NCI-H345 treated with DMSO at 0.1 percent for 48 hours (cell line): ENCODE measurements at regions not wholly inside any gene's neighbourhood (a gene's known extent, or its start where the extent isn't known, plus 50 kb on each side); places are given as distances from the start of the nearest gene placed in this dataset.
A peak's percentile ranks its signal among the peaks of the same experiment; 100 is the strongest.
"Not testable (repeated sequence)": the region's sequence is repeated elsewhere in the genome, so short reads cannot be mapped to it uniquely, and the experiment has no call there.

Experiments
- DNase-seq: peaks from one replicate; lab custom pipeline; 2025; ENCODE audit not compliant: unreplicated experiment; lab: John Stamatoyannopoulos, UW

GRCh38 chr1:185681034-185681633, 53.1 kb upstream of the HMCN1 start:
- DNase-seq, result peak; percentile 59

GRCh38 chr1:185680453-185680852, 53.7 kb upstream of the HMCN1 start:
- DNase-seq, result no peak

- no peak for DNase-seq
Observed at GRCh38 chr1:185679220-185679619, 55.0 kb upstream of the HMCN1 start.

- DNase-seq, result no peak
Observed at GRCh38 chr1:185676969-185677368, 57.2 kb upstream of the HMCN1 start.

- no peak for DNase-seq
Observed at GRCh38 chr1:185674201-185674600, 60.0 kb upstream of the HMCN1 start.

GRCh38 chr1:185672719-185673360, 61.4 kb upstream of the HMCN1 start:
- no peak for DNase-seq

GRCh38 chr1:185670187-185670627, 64.0 kb upstream of the HMCN1 start:
- peak; percentile 20 for DNase-seq

GRCh38 chr1:185668013-185668412, 66.2 kb upstream of the HMCN1 start:
- no peak for DNase-seq

- DNase-seq, result no peak
Observed at GRCh38 chr1:185666582-185666981, 67.6 kb upstream of the HMCN1 start.

GRCh38 chr1:185663771-185664296, 70.4 kb upstream of the HMCN1 start:
- no peak for DNase-seq

- DNase-seq, result no peak
Observed at GRCh38 chr1:185663332-185663731, 70.9 kb upstream of the HMCN1 start.

GRCh38 chr1:185661971-185662370, 72.2 kb upstream of the HMCN1 start:
- no peak for DNase-seq

- no peak for DNase-seq
Observed at GRCh38 chr1:185656663-185657062, 77.5 kb upstream of the HMCN1 start.

- no peak for DNase-seq
Observed at GRCh38 chr1:185654952-185655314, 79.3 kb upstream of the HMCN1 start.

GRCh38 chr1:185654199-185654951, 79.8 kb upstream of the HMCN1 start:
- DNase-seq, result no peak

GRCh38 chr1:185653615-185654014, 80.6 kb upstream of the HMCN1 start:
- no peak for DNase-seq

GRCh38 chr1:185652348-185652747, 81.8 kb upstream of the HMCN1 start:
- no peak for DNase-seq

GRCh38 chr1:185650602-185651230, 83.5 kb upstream of the HMCN1 start:
- DNase-seq, result no peak

GRCh38 chr1:185648858-185649589, 85.2 kb upstream of the HMCN1 start:
- no peak for DNase-seq

GRCh38 chr1:185647597-185648267, 86.5 kb upstream of the HMCN1 start:
- DNase-seq, result not testable (repeated sequence)
